ENCODE measurements at regions not wholly inside any gene's neighbourhood (a gene's known extent, or its start where the extent isn't known, plus 50 kb on each side); places are given as distances from the start of the nearest gene placed in this dataset.
A peak's percentile ranks its signal among the peaks of the same experiment; 100 is the strongest.

- H3K27ac Mint-ChIP-seq: no peak overlapping the region
- no peaks in the 10 kb centered on the region for H3K36me3 Mint-ChIP-seq
- no peaks in the 10 kb centered on the region for H3K27me3 Mint-ChIP-seq
- H3K4me1 Mint-ChIP-seq: peaks cover 5 to 16% (median 12%) of the 10 kb centered on the region in 3 donors
- no peak overlapping the region for H3K4me3 Mint-ChIP-seq
- no peaks in the 10 kb centered on the region for H3K9me3 Mint-ChIP-seq
Observed at GRCh38 chr7:50203521-50203920, 101.0 kb upstream of the IKZF1 start.

- Mint-ChIP-seq H3K27me3 (no peaks in the 10 kb centered on the region), H3K4me3 (peak overlapping the region in 1 of 4 donors; percentile 55), H3K4me1 (peaks cover 5 to 16% (median 12%) of the 10 kb centered on the region in 3 donors), H3K36me3 (no peaks in the 10 kb centered on the region), H3K9me3 (no peaks in the 10 kb centered on the region), H3K27ac (no peak overlapping the region)
Observed at GRCh38 chr7:50202052-50202555, 102.4 kb upstream of the IKZF1 start.

- H3K4me1 Mint-ChIP-seq: peaks cover 0 to 8% (median 5%) of the 10 kb centered on the region in 3 donors
- no peaks in the 10 kb centered on the region for H3K9me3 Mint-ChIP-seq
- H3K27me3 Mint-ChIP-seq: no peaks in the 10 kb centered on the region
- no peaks in the 10 kb centered on the region for H3K36me3 Mint-ChIP-seq
- no peak overlapping the region for H3K27ac Mint-ChIP-seq
- no peak overlapping the region for H3K4me3 Mint-ChIP-seq
Observed at GRCh38 chr7:50199824-50200223, 104.7 kb upstream of the IKZF1 start.

- H3K4me3 Mint-ChIP-seq: peak overlapping the region in 1 of 4 donors; percentile 51
- no peak overlapping the region for H3K27ac Mint-ChIP-seq
- H3K4me1 Mint-ChIP-seq: peaks cover 0 to 4% (median 0%) of the 10 kb centered on the region in 3 donors
- H3K36me3 Mint-ChIP-seq: no peaks in the 10 kb centered on the region
- no peaks in the 10 kb centered on the region for H3K9me3 Mint-ChIP-seq
- H3K27me3 Mint-ChIP-seq: no peaks in the 10 kb centered on the region
Observed at GRCh38 chr7:50197549-50197948, 104.5 kb upstream of the ZPBP start.

- no peaks in the 10 kb centered on the region for H3K27me3 Mint-ChIP-seq
- H3K27ac Mint-ChIP-seq: no peak overlapping the region
- no peaks in the 10 kb centered on the region for H3K9me3 Mint-ChIP-seq
- H3K4me1 Mint-ChIP-seq: peaks cover 0 to 4% (median 0%) of the 10 kb centered on the region in 3 donors
- no peaks in the 10 kb centered on the region for H3K36me3 Mint-ChIP-seq
- no peak overlapping the region for H3K4me3 Mint-ChIP-seq
Observed at GRCh38 chr7:50196719-50197118, 103.7 kb upstream of the ZPBP start.

- Mint-ChIP-seq H3K4me3 (no peak overlapping the region), H3K36me3 (no peaks in the 10 kb centered on the region), H3K4me1 (peaks cover 0 to 9% (median 6%) of the 10 kb centered on the region in 3 donors), H3K27ac (no peak overlapping the region), H3K27me3 (no peaks in the 10 kb centered on the region), H3K9me3 (peaks cover 3 to 19% (median 16%) of the 10 kb centered on the region in 3 donors)
Observed at GRCh38 chr7:50190776-50191175, 97.7 kb upstream of the ZPBP start.

GRCh38 chr7:50189371-50189770 lies 96.3 kb upstream of the ZPBP start:
- H3K4me3 Mint-ChIP-seq: peak overlapping the region in 1 of 4 donors; percentile 23
- peaks cover 10 to 15% (median 14%) of the 10 kb centered on the region in 3 donors for H3K4me1 Mint-ChIP-seq
- no peaks in the 10 kb centered on the region for H3K36me3 Mint-ChIP-seq
- no peak overlapping the region for H3K27ac Mint-ChIP-seq
- peaks cover 3 to 19% (median 16%) of the 10 kb centered on the region in 3 donors for H3K9me3 Mint-ChIP-seq
- no peaks in the 10 kb centered on the region for H3K27me3 Mint-ChIP-seq

GRCh38 chr7:50185951-50186682 lies 93.1 kb upstream of the ZPBP start:
- no peak overlapping the region for H3K27ac Mint-ChIP-seq
- peaks cover 13 to 16% (median 15%) of the 10 kb centered on the region in 3 donors for H3K4me1 Mint-ChIP-seq
- H3K27me3 Mint-ChIP-seq: no peaks in the 10 kb centered on the region
- H3K4me3 Mint-ChIP-seq: no peak overlapping the region
- H3K36me3 Mint-ChIP-seq: no peaks in the 10 kb centered on the region
- H3K9me3 Mint-ChIP-seq: peaks cover 3 to 19% (median 16%) of the 10 kb centered on the region in 3 donors

- H3K4me1 Mint-ChIP-seq: peaks cover 13 to 16% (median 15%) of the 10 kb centered on the region in 3 donors
- H3K4me3 Mint-ChIP-seq: peak overlapping the region in 1 of 4 donors; percentile 74
- H3K27ac Mint-ChIP-seq: no peak overlapping the region
- peaks cover 3 to 16% (median 15%) of the 10 kb centered on the region in 3 donors for H3K9me3 Mint-ChIP-seq
- H3K36me3 Mint-ChIP-seq: no peaks in the 10 kb centered on the region
- no peaks in the 10 kb centered on the region for H3K27me3 Mint-ChIP-seq
Observed at GRCh38 chr7:50185208-50185607, 92.2 kb upstream of the ZPBP start.

- peaks cover 10 to 13% (median 13%) of the 10 kb centered on the region in 3 donors for H3K4me1 Mint-ChIP-seq
- no peaks in the 10 kb centered on the region for H3K36me3 Mint-ChIP-seq
- no peak overlapping the region for H3K27ac Mint-ChIP-seq
- no peaks in the 10 kb centered on the region for H3K27me3 Mint-ChIP-seq
- H3K9me3 Mint-ChIP-seq: peaks cover 3 to 9% (median 8%) of the 10 kb centered on the region in 3 donors
- H3K4me3 Mint-ChIP-seq: no peak overlapping the region
Observed at GRCh38 chr7:50184271-50184990, 91.4 kb upstream of the ZPBP start.

GRCh38 chr7:50182759-50183158 lies 89.7 kb upstream of the ZPBP start:
- Mint-ChIP-seq H3K27me3 (no peaks in the 10 kb centered on the region), H3K27ac (no peak overlapping the region), H3K4me3 (no peak overlapping the region), H3K9me3 (no peaks in the 10 kb centered on the region), H3K4me1 (peaks cover 7 to 13% (median 9%) of the 10 kb centered on the region in 3 donors), H3K36me3 (no peaks in the 10 kb centered on the region)

- Mint-ChIP-seq H3K4me3 (no peak overlapping the region), H3K9me3 (no peaks in the 10 kb centered on the region), H3K4me1 (peaks cover 7 to 13% (median 9%) of the 10 kb centered on the region in 3 donors), H3K27me3 (no peaks in the 10 kb centered on the region), H3K36me3 (no peaks in the 10 kb centered on the region), H3K27ac (no peak overlapping the region)
Observed at GRCh38 chr7:50181081-50181480, 88.0 kb upstream of the ZPBP start.

- H3K4me3 Mint-ChIP-seq: no peak overlapping the region
Observed at GRCh38 chr7:50178166-50178565, 85.1 kb upstream of the ZPBP start.

GRCh38 chr7:50174948-50175347 lies 81.9 kb upstream of the ZPBP start:
- Mint-ChIP-seq H3K4me1 (no peaks in the 10 kb centered on the region), H3K27me3 (no peaks in the 10 kb centered on the region), H3K36me3 (peaks cover 3% of the 10 kb centered on the region), H3K4me3 (no peak overlapping the region), H3K9me3 (no peaks in the 10 kb centered on the region), H3K27ac (no peak overlapping the region)

More at GRCh38 chr7:50178166-50178565, 85.1 kb upstream of the ZPBP start:
- Mint-ChIP-seq H3K36me3 (peaks cover 1% of the 10 kb centered on the region), H3K9me3 (no peaks in the 10 kb centered on the region), H3K27me3 (no peaks in the 10 kb centered on the region), H3K27ac (no peak overlapping the region), H3K4me1 (peaks cover 0 to 3% (median 2%) of the 10 kb centered on the region in 3 donors)
